OCI-LY3 (cell line): ENCODE measurements at regions not wholly inside any gene's neighbourhood (a gene's known extent, or its start where the extent isn't known, plus 50 kb on each side); places are given as distances from the start of the nearest gene placed in this dataset.

Experiments
- H2AFZ ChIP-seq: fragments of 200-600, 300-600 bp; shearing (Covaris generic); 2 replicates; pipeline ENCODE4 v1.6.0; 2014; ENCODE audit warnings: antibody characterized with exemption, low read depth, low read length
- H3K27ac ChIP-seq: fragments of 200-600, 300-600 bp; sonication (generic); 2 replicates; pipeline ENCODE4 v1.5.1; 2014; ENCODE audit warnings: mild to moderate bottlenecking, low read length, moderate library complexity, mixed read lengths
- H3K27me3 ChIP-seq: fragments of 200-600, 300-600 bp; sonication (generic); 2 replicates; pipeline ENCODE4 v1.6.1; 2014; ENCODE audit warnings: low read depth, low read length, mixed read lengths
- H3K36me3 ChIP-seq: fragments of 200-600, 300-600 bp; sonication (generic); replicated peaks from 2 replicates; pipeline ENCODE3; 2014; ENCODE audit warnings: low read depth, low read length, mixed read lengths
- H3K4me1 ChIP-seq: fragments of 300-600, 200-600 bp; sonication (generic); 2 replicates; pipeline ENCODE4 v1.6.1; 2014; ENCODE audit warnings: low read length, mixed read lengths
- H3K4me2 ChIP-seq: fragments of 200-600, 300-600 bp; sonication (generic); 2 replicates; pipeline ENCODE4 v1.6.1; 2014; ENCODE audit warnings: low read length, mixed read lengths
- H3K4me3 ChIP-seq: fragments of 300-600, 200-600 bp; sonication (generic); 2 replicates; pipeline ENCODE4 v1.5.1; 2014; ENCODE audit warnings: antibody characterized with exemption, mild to moderate bottlenecking, low read length, moderate library complexity
- H3K79me2 ChIP-seq: fragments of 300-600, 200-600 bp; shearing (Covaris generic); 2 replicates; pipeline ENCODE4 v1.6.1; 2014; ENCODE audit warnings: mild to moderate bottlenecking, low read length, mixed read lengths
- H3K9ac ChIP-seq: fragments of 300-600, 200-600 bp; shearing (Covaris generic); 2 replicates; pipeline ENCODE4 v1.6.0; 2014; ENCODE audit warnings: mild to moderate bottlenecking, low read length, moderate library complexity
- H3K9me3 ChIP-seq: fragments of 200-600, 300-600 bp; shearing (Covaris generic); 2 replicates; pipeline ENCODE4 v1.6.1; 2014; ENCODE audit warnings: low read length, mixed read lengths; ENCODE audit not compliant: insufficient read depth
- H4K20me1 ChIP-seq: fragments of 200-600, 300-600 bp; sonication (generic); 2 replicates; pipeline ENCODE4 v1.6.1; 2016; ENCODE audit warnings: low read length, mixed read lengths; ENCODE audit not compliant: insufficient read depth
- EZH2phosphoT487 ChIP-seq: fragments of 200-600 bp; shearing (Covaris generic); IDR thresholded peaks from 2 replicates; pipeline ENCODE4 v1.6.1; 2018; ENCODE audit warnings: antibody characterized with exemption, mixed run types, low read depth
- TF ChIP-seq, protein P1 (sequence below): fragments of 200-600, 300-600 bp; sonication (generic); IDR thresholded peaks from 2 replicates; pipeline ENCODE4 v1.5.1; 2014; ENCODE audit warnings: antibody characterized with exemption, low read length, low read depth

DNA sequence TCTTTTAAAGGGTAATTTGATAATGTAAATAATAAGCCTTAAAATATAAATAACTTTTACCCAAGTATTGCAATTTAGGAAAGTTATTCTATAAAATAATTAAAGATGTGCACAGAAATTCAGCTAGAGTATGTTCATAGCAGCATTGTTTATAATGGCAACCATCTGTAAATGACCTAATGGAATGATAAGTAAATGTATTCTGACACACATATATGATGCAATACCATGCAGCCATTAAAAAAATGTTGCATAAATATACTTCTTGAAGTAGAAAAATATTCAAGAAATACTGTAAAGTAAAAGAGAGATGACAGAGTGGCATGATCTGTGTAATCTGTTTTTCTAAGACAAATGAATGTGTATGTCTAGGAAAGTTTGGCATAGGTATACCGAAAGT, 545.7 kb downstream of the ZEB2 start:
- no peaks in the 10 kb centered on the region for H4K20me1 ChIP-seq
- H3K4me3 ChIP-seq: no peak overlapping the region
- H2AFZ ChIP-seq: no peak overlapping the region
- H3K27me3 ChIP-seq: no peaks in the 10 kb centered on the region
- H3K27ac ChIP-seq: no peak overlapping the region
- no peaks in the 10 kb centered on the region for H3K79me2 ChIP-seq
- H3K36me3 ChIP-seq: no peaks in the 10 kb centered on the region
- no peak overlapping the region for H3K4me2 ChIP-seq
- H3K9me3 ChIP-seq: no peaks in the 10 kb centered on the region
- H3K4me1 ChIP-seq: peaks cover 7% of the 10 kb centered on the region
- TF ChIP-seq EZH2phosphoT487: no peak
- TF ChIP-seq, protein P1, sequence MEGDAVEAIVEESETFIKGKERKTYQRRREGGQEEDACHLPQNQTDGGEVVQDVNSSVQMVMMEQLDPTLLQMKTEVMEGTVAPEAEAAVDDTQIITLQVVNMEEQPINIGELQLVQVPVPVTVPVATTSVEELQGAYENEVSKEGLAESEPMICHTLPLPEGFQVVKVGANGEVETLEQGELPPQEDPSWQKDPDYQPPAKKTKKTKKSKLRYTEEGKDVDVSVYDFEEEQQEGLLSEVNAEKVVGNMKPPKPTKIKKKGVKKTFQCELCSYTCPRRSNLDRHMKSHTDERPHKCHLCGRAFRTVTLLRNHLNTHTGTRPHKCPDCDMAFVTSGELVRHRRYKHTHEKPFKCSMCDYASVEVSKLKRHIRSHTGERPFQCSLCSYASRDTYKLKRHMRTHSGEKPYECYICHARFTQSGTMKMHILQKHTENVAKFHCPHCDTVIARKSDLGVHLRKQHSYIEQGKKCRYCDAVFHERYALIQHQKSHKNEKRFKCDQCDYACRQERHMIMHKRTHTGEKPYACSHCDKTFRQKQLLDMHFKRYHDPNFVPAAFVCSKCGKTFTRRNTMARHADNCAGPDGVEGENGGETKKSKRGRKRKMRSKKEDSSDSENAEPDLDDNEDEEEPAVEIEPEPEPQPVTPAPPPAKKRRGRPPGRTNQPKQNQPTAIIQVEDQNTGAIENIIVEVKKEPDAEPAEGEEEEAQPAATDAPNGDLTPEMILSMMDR: no peak
- no peak overlapping the region for H3K9ac ChIP-seq

DNA sequence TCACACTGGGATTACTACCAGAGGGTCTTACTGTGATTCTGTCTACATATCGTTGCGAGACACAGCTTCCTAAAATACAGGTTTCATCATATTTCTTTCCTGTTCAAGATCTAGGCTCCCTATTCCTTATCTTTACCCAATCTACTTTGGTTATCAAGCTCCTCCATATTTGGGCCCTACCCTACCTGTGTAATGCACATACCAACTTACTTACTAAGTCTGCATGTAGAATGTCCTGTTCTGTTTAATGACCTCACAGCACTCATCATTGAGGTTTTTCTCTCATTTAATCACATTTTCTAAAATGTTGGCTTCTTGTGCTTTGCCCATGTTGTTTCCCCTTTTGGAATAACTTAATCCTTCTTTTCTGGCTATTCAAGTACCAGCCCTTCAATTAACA, 551.1 kb downstream of the ZEB2 start:
- TF ChIP-seq, protein P1: no peak
- no peak for TF ChIP-seq EZH2phosphoT487
- Histone ChIP-seq H4K20me1 (no peaks in the 10 kb centered on the region), H3K79me2 (no peaks in the 10 kb centered on the region), H3K4me3 (no peak overlapping the region), H3K36me3 (no peaks in the 10 kb centered on the region), H3K27me3 (no peaks in the 10 kb centered on the region), H3K4me2 (no peak overlapping the region), H3K27ac (no peak overlapping the region), H3K9me3 (no peaks in the 10 kb centered on the region), H3K4me1 (peaks cover 7% of the 10 kb centered on the region), H2AFZ (no peak overlapping the region), H3K9ac (no peak overlapping the region)

GRCh38 chr2:143968360-143968759, 551.6 kb downstream of the ZEB2 start:
- H3K4me2 ChIP-seq: no peak overlapping the region
- no peak overlapping the region for H3K4me3 ChIP-seq
- no peak overlapping the region for H2AFZ ChIP-seq
- H3K27ac ChIP-seq: no peak overlapping the region
- H4K20me1 ChIP-seq: no peaks in the 10 kb centered on the region
- peaks cover 7% of the 10 kb centered on the region for H3K4me1 ChIP-seq
- no peak overlapping the region for H3K9ac ChIP-seq
- H3K9me3 ChIP-seq: no peaks in the 10 kb centered on the region
- no peak for TF ChIP-seq EZH2phosphoT487
- H3K79me2 ChIP-seq: no peaks in the 10 kb centered on the region
- no peaks in the 10 kb centered on the region for H3K36me3 ChIP-seq
- H3K27me3 ChIP-seq: no peaks in the 10 kb centered on the region

DNA sequence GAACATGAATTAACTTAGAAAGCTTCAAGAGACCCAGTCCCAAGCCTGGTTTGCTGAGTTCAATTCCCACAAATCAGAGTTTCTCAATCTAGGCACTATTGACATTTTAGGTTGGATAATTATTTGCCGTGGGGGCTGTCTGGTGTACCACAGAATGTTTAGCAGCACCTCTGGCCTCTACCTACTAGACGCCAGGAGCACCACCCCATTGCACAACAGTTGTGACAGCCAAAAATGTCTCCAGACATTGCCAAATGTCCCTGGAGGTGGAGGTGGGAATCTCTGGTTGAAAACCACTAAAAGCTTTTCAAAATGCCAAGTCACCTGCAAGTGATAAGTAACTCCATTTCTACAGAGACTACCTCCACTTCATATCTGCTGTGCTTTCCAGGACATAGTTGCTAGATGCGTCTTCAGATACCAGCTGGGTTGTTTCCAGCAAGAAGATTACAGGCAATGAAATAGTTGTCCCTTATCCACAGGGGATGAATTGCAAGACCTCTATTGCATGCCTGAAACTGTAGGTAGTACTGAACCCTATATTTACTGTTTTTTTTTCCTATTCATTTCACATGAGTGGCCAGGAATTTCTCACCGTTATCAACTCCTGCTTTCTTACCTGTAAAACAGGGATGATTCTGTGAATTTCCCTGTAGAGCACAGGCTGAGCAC, 554.3 kb downstream of the ZEB2 start:
- Histone ChIP-seq H2AFZ (no peak overlapping the region), H3K27ac (no peak overlapping the region), H3K27me3 (no peaks in the 10 kb centered on the region), H4K20me1 (no peaks in the 10 kb centered on the region), H3K4me2 (no peak overlapping the region), H3K4me3 (no peak overlapping the region), H3K9me3 (no peaks in the 10 kb centered on the region), H3K9ac (no peak overlapping the region), H3K4me1 (peaks cover under 1% of the 10 kb centered on the region), H3K79me2 (no peaks in the 10 kb centered on the region), H3K36me3 (no peaks in the 10 kb centered on the region)
- TF ChIP-seq, protein P1: no peak
- TF ChIP-seq EZH2phosphoT487: no peak
